ENCODE measurements at regions not wholly inside any gene's neighbourhood (a gene's known extent, or its start where the extent isn't known, plus 50 kb on each side); places are given as distances from the start of the nearest gene placed in this dataset.

GRCh38 chr16:6207124-6207523 lies 1109.5 kb upstream of the EEF2KMT start:
- Mint-ChIP-seq H3K9me3 (peaks cover 0 to 19% (median 10%) of the 10 kb centered on the region in 9 donors), H3K27me3 (peaks cover 0 to 3% (median 2%) of the 10 kb centered on the region in 5 donors), H3K4me1 (no peaks in the 10 kb centered on the region), H3K27ac (no peak overlapping the region), H3K36me3 (peaks cover 0 to 4% (median 0%) of the 10 kb centered on the region in 3 donors), H3K4me3 (no peak overlapping the region)
- DNase-seq (no peak), ATAC-seq (no peak)
- POLR2A ChIA-PET, result no interaction called here

GRCh38 chr16:6206080-6206479 lies 1108.5 kb upstream of the EEF2KMT start:
- Mint-ChIP-seq H3K27me3 (peaks cover 0 to 3% (median 2%) of the 10 kb centered on the region in 5 donors), H3K36me3 (peaks cover 0 to 5% (median 0%) of the 10 kb centered on the region in 3 donors), H3K4me1 (no peaks in the 10 kb centered on the region), H3K27ac (no peak overlapping the region), H3K9me3 (peaks cover 0 to 21% (median 9%) of the 10 kb centered on the region in 9 donors), H3K4me3 (no peak overlapping the region)
- POLR2A ChIA-PET, result no interaction called here
- no peak for DNase-seq
- no peak for ATAC-seq

- DNase-seq (no peak), ATAC-seq (no peak)
- Mint-ChIP-seq H3K27ac (no peak overlapping the region), H3K27me3 (peaks cover 0 to 3% (median 2%) of the 10 kb centered on the region in 5 donors), H3K4me1 (no peaks in the 10 kb centered on the region), H3K4me3 (no peak overlapping the region), H3K36me3 (peaks cover 0 to 13% (median 0%) of the 10 kb centered on the region in 3 donors), H3K9me3 (peaks cover 0 to 30% (median 9%) of the 10 kb centered on the region in 9 donors)
- POLR2A ChIA-PET, result no interaction called here
Measured at GRCh38 chr16:6204945-6205344, 1107.3 kb upstream of the EEF2KMT start.

- Mint-ChIP-seq H3K27ac (no peak overlapping the region), H3K9me3 (peaks cover 2 to 23% (median 7%) of the 10 kb centered on the region in 9 donors), H3K36me3 (peaks cover 0 to 22% (median 0%) of the 10 kb centered on the region in 3 donors), H3K4me1 (no peaks in the 10 kb centered on the region), H3K27me3 (peaks cover 0 to 1% (median 0%) of the 10 kb centered on the region in 5 donors), H3K4me3 (no peak overlapping the region)
- ATAC-seq (no peak), DNase-seq (no peak)
- POLR2A ChIA-PET, result no interaction called here
Measured at GRCh38 chr16:6200861-6201260, 1103.3 kb upstream of the EEF2KMT start.

- no peak for ATAC-seq
- DNase-seq, result no peak
- Mint-ChIP-seq H3K27ac (no peak overlapping the region), H3K9me3 (peaks cover 2 to 22% (median 7%) of the 10 kb centered on the region in 9 donors), H3K4me1 (no peaks in the 10 kb centered on the region), H3K27me3 (peaks cover 0 to 1% (median 0%) of the 10 kb centered on the region in 5 donors), H3K4me3 (no peak overlapping the region), H3K36me3 (peaks cover 0 to 22% (median 0%) of the 10 kb centered on the region in 3 donors)
- POLR2A ChIA-PET, result no interaction called here
Measured at GRCh38 chr16:6200271-6200670, 1102.7 kb upstream of the EEF2KMT start.

GRCh38 chr16:6195966-6196365 lies 1098.4 kb upstream of the EEF2KMT start:
- H3K9me3 Mint-ChIP-seq, result peaks cover 5 to 47% (median 11%) of the 10 kb centered on the region in 9 donors
- H3K4me3 Mint-ChIP-seq, result no peak overlapping the region
- DNase-seq (no peak), ATAC-seq (no peak)
- POLR2A ChIA-PET, result no interaction called here
- peaks cover 0 to 20% (median 0%) of the 10 kb centered on the region in 3 donors for H3K36me3 Mint-ChIP-seq
- H3K27me3 Mint-ChIP-seq, result peaks cover 0 to 1% (median 0%) of the 10 kb centered on the region in 5 donors
- no peaks in the 10 kb centered on the region for H3K4me1 Mint-ChIP-seq
- H3K27ac Mint-ChIP-seq, result no peak overlapping the region

GRCh38 chr16:6193718-6194117 lies 1096.1 kb upstream of the EEF2KMT start:
- H3K4me3 Mint-ChIP-seq, result no peak overlapping the region
- POLR2A ChIA-PET, result no interaction called here
- peaks cover 5 to 36% (median 11%) of the 10 kb centered on the region in 9 donors for H3K9me3 Mint-ChIP-seq
- H3K36me3 Mint-ChIP-seq, result peaks cover 0 to 12% (median 0%) of the 10 kb centered on the region in 3 donors
- no peaks in the 10 kb centered on the region for H3K4me1 Mint-ChIP-seq
- no peak for DNase-seq
- no peak for ATAC-seq
- peaks cover 0 to 1% (median 0%) of the 10 kb centered on the region in 5 donors for H3K27me3 Mint-ChIP-seq
- H3K27ac Mint-ChIP-seq, result no peak overlapping the region

GRCh38 chr16:6192984-6193383 lies 1095.4 kb upstream of the EEF2KMT start:
- Mint-ChIP-seq H3K27me3 (peaks cover 0 to 1% (median 0%) of the 10 kb centered on the region in 5 donors), H3K36me3 (peaks cover 0 to 12% (median 0%) of the 10 kb centered on the region in 3 donors), H3K4me1 (no peaks in the 10 kb centered on the region), H3K27ac (no peak overlapping the region), H3K4me3 (no peak overlapping the region), H3K9me3 (peaks cover 3 to 36% (median 11%) of the 10 kb centered on the region in 9 donors)
- ATAC-seq (no peak), DNase-seq (no peak)
- POLR2A ChIA-PET, result no interaction called here

- Mint-ChIP-seq H3K27me3 (peaks cover 0 to 1% (median 0%) of the 10 kb centered on the region in 5 donors), H3K27ac (no peak overlapping the region), H3K4me1 (no peaks in the 10 kb centered on the region), H3K36me3 (peaks cover 0 to 12% (median 0%) of the 10 kb centered on the region in 3 donors), H3K4me3 (no peak overlapping the region), H3K9me3 (peaks cover 3 to 36% (median 11%) of the 10 kb centered on the region in 9 donors)
- POLR2A ChIA-PET, result no interaction called here
- DNase-seq (no peak), ATAC-seq (no peak)
Measured at GRCh38 chr16:6192532-6192931, 1094.9 kb upstream of the EEF2KMT start.

GRCh38 chr16:6190776-6191175 lies 1093.2 kb upstream of the EEF2KMT start:
- DNase-seq (no peak), ATAC-seq (no peak)
- H3K4me1 Mint-ChIP-seq, result no peaks in the 10 kb centered on the region
- POLR2A ChIA-PET, result no interaction called here
- H3K27me3 Mint-ChIP-seq, result no peaks in the 10 kb centered on the region
- no peak overlapping the region for H3K4me3 Mint-ChIP-seq
- H3K36me3 Mint-ChIP-seq, result peaks cover 0 to 3% (median 0%) of the 10 kb centered on the region in 3 donors
- no peak overlapping the region for H3K27ac Mint-ChIP-seq
- H3K9me3 Mint-ChIP-seq, result peaks cover 0 to 36% (median 7%) of the 10 kb centered on the region in 9 donors

GRCh38 chr16:6189216-6189615 lies 1091.6 kb upstream of the EEF2KMT start:
- Mint-ChIP-seq H3K9me3 (peaks cover 0 to 29% (median 3%) of the 10 kb centered on the region in 9 donors), H3K4me3 (no peak overlapping the region), H3K27me3 (peaks cover 0 to 1% (median 0%) of the 10 kb centered on the region in 5 donors), H3K4me1 (no peaks in the 10 kb centered on the region), H3K36me3 (peaks cover 0 to 5% (median 0%) of the 10 kb centered on the region in 3 donors), H3K27ac (no peak overlapping the region)
- POLR2A ChIA-PET, result no interaction called here
- no peak for ATAC-seq
- no peak for DNase-seq

GRCh38 chr16:6177616-6178180 lies 1080.1 kb upstream of the EEF2KMT start:
- no peaks in the 10 kb centered on the region for H3K4me1 Mint-ChIP-seq
- no peaks in the 10 kb centered on the region for H3K36me3 Mint-ChIP-seq
- no peak overlapping the region for H3K4me3 Mint-ChIP-seq
- ATAC-seq (no peak), DNase-seq (no peak)
- peaks cover 0 to 2% (median 0%) of the 10 kb centered on the region in 5 donors for H3K27me3 Mint-ChIP-seq
- POLR2A ChIA-PET, result no interaction called here
- no peak overlapping the region for H3K27ac Mint-ChIP-seq
- H3K9me3 Mint-ChIP-seq, result peaks cover 0 to 13% (median 3%) of the 10 kb centered on the region in 9 donors

- Mint-ChIP-seq H3K9me3 (peaks cover 0 to 13% (median 6%) of the 10 kb centered on the region in 9 donors), H3K27ac (no peak overlapping the region), H3K36me3 (no peaks in the 10 kb centered on the region), H3K4me1 (no peaks in the 10 kb centered on the region), H3K4me3 (no peak overlapping the region), H3K27me3 (peaks cover 0 to 6% (median 0%) of the 10 kb centered on the region in 5 donors)
- DNase-seq, result no peak
- ATAC-seq, result no peak
- POLR2A ChIA-PET, result no interaction called here
Measured at GRCh38 chr16:6170022-6170421, 1072.4 kb upstream of the EEF2KMT start.

Data from naive thymus-derived CD8-positive, alpha-beta T cell (primary cell).